H1 (cell line): ENCODE measurements at regions not wholly inside any gene's neighbourhood (a gene's known extent, or its start where the extent isn't known, plus 50 kb on each side); places are given as distances from the start of the nearest gene placed in this dataset.

Experiments used
- CTCF ChIA-PET: fragments of 300-600 bp; sonication (Branson Sonifier 250); formaldehyde crosslinking; loops from one replicate; lab custom pipeline; 2021; ENCODE audit not compliant: partially characterized antibody; lab: Charles Lee
- POLR2A ChIA-PET: fragments of 300-600 bp; sonication (Branson Sonifier 250); formaldehyde crosslinking; loops from one replicate; lab custom pipeline; 2021; ENCODE audit warnings: inconsistent platforms; ENCODE audit not compliant: partially characterized antibody; lab: Charles Lee
- DNase-seq, 2 experiments: peaks; one replicate each; pipeline versions ENCODE4 v3.0.0 to v3.0.0-alpha.2; 2010 to 2022; ENCODE audit warnings: low spot score in 2 of 2, low read depth in 1 of 2, mixed read lengths in 1 of 2
- FAIRE-seq: peaks from 2 replicates; lab custom pipeline; 2011; peaks lifted over from hg19 to GRCh38; lab: Jason Lieb, UNC
- H2AFZ ChIP-seq: 2 replicates; pipeline ENCODE4 v1.8.1; 2012; ENCODE audit warnings: low read length, inconsistent platforms
- H2AK5ac ChIP-seq: 2 replicates; pipeline ENCODE4 v1.6.1; 2013; ENCODE audit warnings: low read depth, low read length
- H2BK120ac ChIP-seq: replicated peaks from 2 replicates; pipeline ENCODE3; 2013; ENCODE audit warnings: low read depth, low read length, inconsistent platforms
- H2BK12ac ChIP-seq: 2 replicates; pipeline ENCODE4 v1.6.1; 2013; ENCODE audit warnings: low read depth, low read length
- H2BK15ac ChIP-seq: 2 replicates; pipeline ENCODE4 v1.6.1; 2013; ENCODE audit warnings: low read length
- H2BK20ac ChIP-seq: 2 replicates; pipeline ENCODE4 v1.6.1; 2013; ENCODE audit warnings: low read length
- H2BK5ac ChIP-seq: 2 replicates; pipeline ENCODE4 v1.6.1; 2013; ENCODE audit warnings: low read depth, low read length
- H3K14ac ChIP-seq: 2 replicates; pipeline ENCODE4 v1.6.1; 2013; ENCODE audit warnings: inconsistent platforms; ENCODE audit not compliant: insufficient read length
- H3K18ac ChIP-seq: 2 replicates; pipeline ENCODE4 v1.6.1; 2013; ENCODE audit warnings: low read length; ENCODE audit errors: extremely low read depth
- H3K23ac ChIP-seq: 2 replicates; pipeline ENCODE4 v1.6.1; 2013; ENCODE audit warnings: inconsistent platforms; ENCODE audit not compliant: insufficient read length
- H3K23me2 ChIP-seq: 2 replicates; pipeline ENCODE4 v1.6.1; 2013; ENCODE audit warnings: low read depth, low read length
- H3K27ac ChIP-seq: 2 replicates; pipeline ENCODE4 v1.6.1; 2011; ENCODE audit warnings: low read depth, low read length, inconsistent platforms
- H3K27me3 ChIP-seq, 4 experiments: replicated peaks in 1 of 4; 1 replicate in 1 of 4; 2 replicates in 3 of 4; pipeline versions ENCODE4 v1.6.1 to v1.8.1; 2011 to 2013; ENCODE audit warnings: low read length in 3 of 4, mild to moderate bottlenecking in 3 of 4, inconsistent platforms in 2 of 4, mixed read lengths in 2 of 4, moderate library complexity in 1 of 4; ENCODE audit not compliant: control insufficient read depth in 3 of 4, insufficient read depth in 3 of 4; ENCODE audit errors: extremely low read depth in 1 of 4
- H3K36me3 ChIP-seq, 4 experiments: 2 replicates each; pipeline versions ENCODE4 v1.6.1 to v1.8.1; 2011 to 2013; ENCODE audit warnings: mild to moderate bottlenecking in 4 of 4, low read length in 3 of 4, moderate library complexity in 2 of 4, control low read depth in 1 of 4, inconsistent platforms in 1 of 4; ENCODE audit not compliant: insufficient read depth in 4 of 4, control insufficient read depth in 2 of 4
- H3K4ac ChIP-seq: replicated peaks from 2 replicates; pipeline ENCODE3; 2013; ENCODE audit warnings: low read length, low read depth, mixed read lengths, inconsistent platforms; ENCODE audit not compliant: insufficient read length
- H3K4me1 ChIP-seq, 4 experiments: replicated peaks in 1 of 4; 1 replicate in 1 of 4; 2 replicates in 3 of 4; pipeline versions ENCODE4 v1.6.1 to v1.8.1; 2011 to 2013; ENCODE audit warnings: low read length in 3 of 4, inconsistent platforms in 2 of 4, mixed read lengths in 1 of 4; ENCODE audit not compliant: insufficient read depth in 4 of 4, control insufficient read depth in 3 of 4
- H3K4me2 ChIP-seq, 2 experiments: 2 replicates each; pipeline versions ENCODE4 v1.6.1 to v1.8.1; 2011 to 2013; ENCODE audit warnings: low read depth in 2 of 2, low read length in 2 of 2, control low read depth in 1 of 2, inconsistent platforms in 1 of 2, mild to moderate bottlenecking in 1 of 2; ENCODE audit not compliant: insufficient read depth in 1 of 2
- H3K4me3 ChIP-seq, 4 experiments: fragments of 200-600, 300-600 bp in 1 of 4; sonication (generic), shearing (Covaris generic), sonication (Bioruptor Twin) in 1 of 4; 2 replicates each; pipeline versions ENCODE4 v1.5.1 to v1.8.1; 2011 to 2016; ENCODE audit warnings: low read length in 4 of 4, low read depth in 3 of 4, control low read depth in 2 of 4, inconsistent platforms in 2 of 4, mild to moderate bottlenecking in 2 of 4, mixed read lengths in 1 of 4, moderate library complexity in 1 of 4; ENCODE audit not compliant: insufficient read depth in 2 of 4; ENCODE audit errors: extremely low read depth in 1 of 4
- H3K56ac ChIP-seq: replicated peaks from 2 replicates; pipeline ENCODE3; 2013; ENCODE audit warnings: low read depth, mild to moderate bottlenecking, mixed read lengths, low read length, inconsistent platforms; ENCODE audit not compliant: insufficient read length
- H3K79me1 ChIP-seq: 2 replicates; pipeline ENCODE4 v1.6.1; 2013; ENCODE audit warnings: low read depth, low read length, control low read depth
- H3K79me2 ChIP-seq, 2 experiments: 2 replicates each; pipeline versions ENCODE4 v1.6.1 to v1.8.1; 2012 to 2013; ENCODE audit warnings: low read length in 2 of 2, mild to moderate bottlenecking in 2 of 2, inconsistent platforms in 1 of 2; ENCODE audit not compliant: insufficient read depth in 2 of 2, control insufficient read depth in 1 of 2
- H3K9ac ChIP-seq, 4 experiments: replicated peaks in 1 of 4; 1 replicate in 1 of 4; 2 replicates in 3 of 4; pipeline versions ENCODE4 v1.6.1 to v1.8.1; 2011 to 2013; ENCODE audit warnings: low read depth in 3 of 4, low read length in 3 of 4, control low read depth in 2 of 4, mild to moderate bottlenecking in 2 of 4, moderate library complexity in 2 of 4, inconsistent platforms in 1 of 4; ENCODE audit errors: extremely low read depth in 1 of 4
- H3K9me3 ChIP-seq, 2 experiments: 2 replicates each; pipeline versions ENCODE4 v1.6.1 to v1.8.1; 2012 to 2013; ENCODE audit warnings: mild to moderate bottlenecking in 2 of 2, moderate library complexity in 2 of 2, control low read depth in 1 of 2, inconsistent platforms in 1 of 2, low read depth in 1 of 2, low read length in 1 of 2, mixed read lengths in 1 of 2; ENCODE audit not compliant: insufficient read depth in 2 of 2
- H4K20me1 ChIP-seq, 2 experiments: replicated peaks in 1 of 2; 2 replicates each; pipeline versions ENCODE3 to v1.8.1; 2011 to 2013; ENCODE audit warnings: inconsistent platforms in 2 of 2, low read length in 2 of 2, mild to moderate bottlenecking in 1 of 2; ENCODE audit not compliant: insufficient read depth in 2 of 2, control insufficient read depth in 1 of 2
- H4K5ac ChIP-seq: 2 replicates; pipeline ENCODE4 v1.6.1; 2013; ENCODE audit warnings: low read length, low read depth, mixed read lengths, inconsistent platforms; ENCODE audit not compliant: insufficient read length
- H4K8ac ChIP-seq: 2 replicates; pipeline ENCODE4 v1.8.0; 2013; ENCODE audit warnings: mild to moderate bottlenecking, moderate library complexity, low read length, inconsistent platforms; ENCODE audit not compliant: insufficient read depth; ENCODE audit errors: extremely low read depth
- H4K91ac ChIP-seq: replicated peaks from 2 replicates; pipeline ENCODE3; 2013; ENCODE audit warnings: low read length, mixed read lengths, inconsistent platforms; ENCODE audit not compliant: insufficient read length
- BACH1 ChIP-seq: IDR thresholded peaks from 2 replicates; pipeline ENCODE4 v1.6.1; 2012; ENCODE audit warnings: low read length, improper control_type of control experiment
- CHD2 ChIP-seq: IDR thresholded peaks from 2 replicates; pipeline ENCODE4 v1.6.1; 2012; ENCODE audit warnings: low read length, improper control_type of control experiment
- CREB1 ChIP-seq: IDR thresholded peaks from 2 replicates; pipeline ENCODE4 v1.6.1; 2012; ENCODE audit warnings: inconsistent platforms
- EP300 ChIP-seq, 2 experiments: IDR thresholded peaks; 1 replicate in 1 of 2; 2 replicates in 1 of 2; pipeline ENCODE4 v1.6.1; 2011 to 2012; ENCODE audit warnings: low read depth in 2 of 2, low read length in 2 of 2, mild to moderate bottlenecking in 2 of 2, borderline replicate concordance in 1 of 2, inconsistent platforms in 1 of 2, moderate library complexity in 1 of 2
- FOSL1 ChIP-seq: IDR thresholded peaks from 2 replicates; pipeline ENCODE4 v1.6.1; 2011; ENCODE audit warnings: mild to moderate bottlenecking, low read depth, low read length, moderate library complexity; ENCODE audit not compliant: insufficient read depth
- JUND ChIP-seq: IDR thresholded peaks from 2 replicates; pipeline ENCODE4 v1.6.1; 2011; ENCODE audit warnings: mild to moderate bottlenecking, improper control_type of control experiment, low read length
- KDM4A ChIP-seq: IDR thresholded peaks from one replicate; pipeline ENCODE4 v1.7.1; 2012; ENCODE audit warnings: low read depth, mild to moderate bottlenecking, moderate library complexity, low read length, inconsistent platforms; ENCODE audit not compliant: severe bottlenecking
- NANOG ChIP-seq: IDR thresholded peaks from 2 replicates; pipeline ENCODE4 v1.6.1; 2011; ENCODE audit warnings: low read length, low read depth, mild to moderate bottlenecking, inconsistent platforms; ENCODE audit not compliant: insufficient read depth, poor library complexity, severe bottlenecking
- POLR2A ChIP-seq, 2 experiments: IDR thresholded peaks; 1 replicate in 1 of 2; 2 replicates in 1 of 2; pipeline ENCODE4 v1.6.1; 2011; ENCODE audit warnings: low read depth in 2 of 2, low read length in 2 of 2, mild to moderate bottlenecking in 2 of 2; ENCODE audit errors: control extremely low read depth in 1 of 2
- SIN3A ChIP-seq, 2 experiments: IDR thresholded peaks in 1 of 2; conservative IDR thresholded peaks in 1 of 2; 2 replicates each; pipeline ENCODE4 v1.6.1; 2011 to 2012; ENCODE audit warnings: low read length in 2 of 2, improper control_type of control experiment in 1 of 2, low read depth in 1 of 2, mild to moderate bottlenecking in 1 of 2
- SIX5 ChIP-seq: IDR thresholded peaks from 2 replicates; pipeline ENCODE4 v1.6.1; 2011; ENCODE audit warnings: mild to moderate bottlenecking, low read depth, low read length
- SRF ChIP-seq: IDR thresholded peaks from 2 replicates; pipeline ENCODE4 v1.6.1; 2011; ENCODE audit warnings: mild to moderate bottlenecking, low read depth, low read length, moderate library complexity
- whole genome bisulfite sequencing, 2 experiments: shearing (Covaris generic) in 1 of 2; methylation state at CpG; one replicate each; pipeline versions ENCODE4 v1.1.6 to v1.1.7; 2013 to 2015; ENCODE audit warnings: low lambda C conversion rate in 2 of 2, mixed read lengths in 2 of 2, inconsistent platforms in 1 of 2, low coverage in 1 of 2, missing lambda C conversion rate in 1 of 2; ENCODE audit not compliant: insufficient replicate concordance in 2 of 2, insufficient coverage in 1 of 2, insufficient read length in 1 of 2; ENCODE audit errors: extremely low coverage in 1 of 2, missing lambda C conversion rate in 1 of 2; 5-methylcytosine and 5-hydroxymethylcytosine counted together
- TF ChIP-seq, protein P1 (sequence below): IDR thresholded peaks from 2 replicates; pipeline ENCODE4 v1.6.1; 2012; ENCODE audit warnings: low read length, inconsistent platforms
- TF ChIP-seq, protein P2 (sequence below): IDR thresholded peaks from 2 replicates; pipeline ENCODE4 v1.6.1; 2012; ENCODE audit warnings: inconsistent platforms

DNA sequence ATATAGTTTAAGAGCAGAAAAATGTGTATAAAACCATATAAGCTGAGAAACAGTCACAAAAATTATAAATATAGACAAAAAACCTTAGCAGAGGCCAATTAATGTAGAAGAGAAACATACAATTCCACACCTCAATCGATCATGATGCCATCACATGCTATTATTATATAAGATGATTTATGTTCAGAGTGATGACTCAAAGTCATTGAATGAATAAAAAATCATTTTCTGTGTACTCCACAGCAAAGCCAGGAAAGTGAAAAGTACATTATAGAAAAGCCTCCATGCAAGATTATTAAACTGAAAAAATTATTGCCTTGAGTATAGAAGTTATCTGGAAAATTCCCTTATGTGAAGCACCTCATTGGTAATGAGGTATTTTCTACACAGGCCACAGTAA is 229.2 kb upstream of the PPFIA2 start:
- Histone ChIP-seq H2AK5ac (no peak overlapping the region), H3K4ac (no peak overlapping the region), H2BK5ac (no peak overlapping the region), H3K56ac (no peak overlapping the region), H3K9ac (no peak overlapping the region), H2BK120ac (no peak overlapping the region), H3K27me3 (no peaks in the 10 kb centered on the region), H3K27ac (no peak overlapping the region), H2BK12ac (no peak overlapping the region), H2BK20ac (no peak overlapping the region), H4K8ac (no peak overlapping the region), H4K20me1 (no peaks in the 10 kb centered on the region), H3K79me1 (no peaks in the 10 kb centered on the region), H3K4me1 (0 out of 7 replicates have a peak, but pooled peaks cover 0 to 2% (median 0%) of the 10 kb centered on the region in 4 experiments), H3K4me3 (no peak overlapping the region), H3K9me3 (no peaks in the 10 kb centered on the region), H3K23ac (no peak overlapping the region), H4K5ac (no peak overlapping the region), H3K14ac (no peak overlapping the region), H4K91ac (no peak overlapping the region), H3K36me3 (no peaks in the 10 kb centered on the region), H2BK15ac (no peak overlapping the region), H3K23me2 (no peaks in the 10 kb centered on the region), H3K4me2 (no peak overlapping the region), H3K79me2 (no peaks in the 10 kb centered on the region), H2AFZ (no peak overlapping the region), H3K18ac (no peak overlapping the region)
- DNase-seq: no peak
- ChIA-PET CTCF (no interaction called here), POLR2A (no interaction called here)
- FAIRE-seq: no peak
- 91% methylated on average over 1 of the region's 1 CpG; no CpG with 5 or more reads in 1 of the 2 experiments for WGBS, 2 experiments
- TF ChIP-seq, protein P1, sequence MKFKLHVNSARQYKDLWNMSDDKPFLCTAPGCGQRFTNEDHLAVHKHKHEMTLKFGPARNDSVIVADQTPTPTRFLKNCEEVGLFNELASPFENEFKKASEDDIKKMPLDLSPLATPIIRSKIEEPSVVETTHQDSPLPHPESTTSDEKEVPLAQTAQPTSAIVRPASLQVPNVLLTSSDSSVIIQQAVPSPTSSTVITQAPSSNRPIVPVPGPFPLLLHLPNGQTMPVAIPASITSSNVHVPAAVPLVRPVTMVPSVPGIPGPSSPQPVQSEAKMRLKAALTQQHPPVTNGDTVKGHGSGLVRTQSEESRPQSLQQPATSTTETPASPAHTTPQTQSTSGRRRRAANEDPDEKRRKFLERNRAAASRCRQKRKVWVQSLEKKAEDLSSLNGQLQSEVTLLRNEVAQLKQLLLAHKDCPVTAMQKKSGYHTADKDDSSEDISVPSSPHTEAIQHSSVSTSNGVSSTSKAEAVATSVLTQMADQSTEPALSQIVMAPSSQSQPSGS: no peak
- no peak for TF ChIP-seq NANOG
- TF ChIP-seq JUND: no peak
- no peak for TF ChIP-seq SIN3A (conservative IDR thresholded peaks at IDR 0.05 in 1 of 2, IDR thresholded peaks at IDR 0.05 in 1 of 2; ENCODE audit: low read depth in 1 of 2, low read length in 2 of 2)
- no peak for TF ChIP-seq BACH1
- no peak for TF ChIP-seq KDM4A
- TF ChIP-seq POLR2A (IDR thresholded peaks at IDR 0.05; ENCODE audit: control extremely low read depth in 1 of 2, low read depth in 2 of 2, low read length in 2 of 2): no peak
- no peak for TF ChIP-seq CHD2
- no peak for TF ChIP-seq SRF
- no peak for TF ChIP-seq FOSL1
- TF ChIP-seq CREB1: no peak
- TF ChIP-seq SIX5: no peak
- no peak for TF ChIP-seq EP300 (IDR thresholded peaks at IDR 0.05; ENCODE audit: borderline replicate concordance in 1 of 2, low read depth in 2 of 2, low read length in 2 of 2)
- TF ChIP-seq, protein P2, sequence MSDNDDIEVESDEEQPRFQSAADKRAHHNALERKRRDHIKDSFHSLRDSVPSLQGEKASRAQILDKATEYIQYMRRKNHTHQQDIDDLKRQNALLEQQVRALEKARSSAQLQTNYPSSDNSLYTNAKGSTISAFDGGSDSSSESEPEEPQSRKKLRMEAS: no peak
